C4-2B (cell line): ENCODE measurements at regions not wholly inside any gene's neighbourhood (a gene's known extent, or its start where the extent isn't known, plus 50 kb on each side); places are given as distances from the start of the nearest gene placed in this dataset.

ENCODE experiments used
- CTCF ChIP-seq: fragments of 450-650 bp; conservative IDR thresholded peaks from 2 replicates; pipeline ENCODE4 v1.5.1; 2017; ENCODE audit warnings: mild to moderate bottlenecking
- ZFX ChIP-seq: fragments of 450-650 bp; IDR thresholded peaks from 2 replicates; pipeline ENCODE4 v1.6.1; 2017

DNA sequence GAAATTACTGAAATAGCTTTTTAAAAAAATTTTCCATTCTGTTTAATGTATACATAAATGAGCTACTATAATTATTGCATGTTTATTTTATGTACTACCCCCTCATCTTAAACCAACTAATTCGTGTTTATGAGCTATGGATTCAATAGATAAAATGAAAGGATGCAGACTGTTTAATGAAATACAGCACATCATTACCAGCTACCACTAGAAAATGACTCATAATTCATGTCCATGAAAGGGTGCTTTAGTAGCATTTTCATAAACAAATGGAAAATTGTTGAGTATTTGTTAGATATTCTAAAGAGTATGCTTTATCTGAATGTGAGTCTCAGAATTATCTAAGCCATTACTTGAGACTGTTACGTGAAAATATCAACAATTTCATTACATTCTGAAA is 1590.1 kb downstream of the HACE1 start:
- TF ChIP-seq CTCF, result no peak
- no peak for TF ChIP-seq ZFX
